Ovary (tissue), 7 donors: ENCODE measurements at regions not wholly inside any gene's neighbourhood (a gene's known extent, or its start where the extent isn't known, plus 50 kb on each side); places are given as distances from the start of the nearest gene placed in this dataset.
A peak's percentile ranks its signal among the peaks of the same experiment; 100 is the strongest.
"Not testable (repeated sequence)": the region's sequence is repeated elsewhere in the genome, so short reads cannot be mapped to it uniquely, and the experiment has no call there.

Experiments
- DNase-seq, 5 donors: peaks; one replicate each; pipeline ENCODE4 v3.0.0-alpha.2; 2019 to 2020
- H3K27ac ChIP-seq, 2 donors: fragments of 200-600 bp; one replicate each; pipeline versions ENCODE4 v1.5.1 to v1.8.0; 2019 to 2022
- H3K27me3 ChIP-seq: fragments of 200-600 bp; one replicate; pipeline ENCODE4 v1.8.0; 2022
- H3K36me3 ChIP-seq: fragments of 200-600 bp; sonication (generic); one replicate; pipeline ENCODE4 v1.5.1; 2019
- H3K4me1 ChIP-seq: one replicate; pipeline ENCODE4 v1.8.1; 2013; ENCODE audit warnings: mild to moderate bottlenecking, moderate library complexity; ENCODE audit not compliant: insufficient read depth
- H3K4me3 ChIP-seq: fragments of 200-600 bp; sonication (generic); one replicate; pipeline ENCODE4 v1.5.1; 2017
- H3K9me3 ChIP-seq, 2 donors: fragments of 200-600 bp in 1 of 2; sonication (generic) in 1 of 2; one replicate each; pipeline versions ENCODE4 v1.5.1 to v1.8.1; 2013 to 2019; ENCODE audit warnings: mild to moderate bottlenecking in 1 of 2, moderate library complexity in 1 of 2
- EP300 ChIP-seq: sonication (generic); formaldehyde crosslinking; IDR thresholded peaks from one replicate; pipeline ENCODE4 v1.6.1; 2017; ENCODE audit warnings: antibody characterized with exemption
- POLR2A ChIP-seq: fragments of 450-650 bp; IDR thresholded peaks from one replicate; pipeline ENCODE4 v1.6.1; 2017; ENCODE audit warnings: antibody characterized with exemption, mild to moderate bottlenecking, moderate library complexity
- WGBS, 3 donors: extraction: QIAGEN DNeasy Blood & Tissue Kit in 1 of 3; methylation state at CpG; one replicate each; pipeline versions ENCODE4 v1.1.5 to v1.1.7; 2013 to 2017; 5-methylcytosine and 5-hydroxymethylcytosine counted together
- intact Hi-C, 4 donors: fragments of 100-400 bp; cut with DNase I; formaldehyde crosslinking; loops; one replicate each; pipeline versions ENCODE4 v1.11.0 to v1.15.1; 2022 to 2023
- TF ChIP-seq, protein P1 (sequence below), 3 donors: fragments of 450-650 bp in 2 of 3; fragments of 200-600 bp in 1 of 3; IDR thresholded peaks; one replicate each; pipeline versions ENCODE4 v1.5.1 to v1.8.0; 2016 to 2022; ENCODE audit warnings: antibody characterized with exemption in 3 of 3, mild to moderate bottlenecking in 1 of 3
- donor health status: DM: no; HTN: no; CAD: no; lungs with moderate emphysema.
- donor health status: DM: no; HTN: no; CAD: no.
- donor health status: Bipolar disorder and iron deficiency.
- donor health status: DM: no; HTN: no; CAD: no.
- donor health status: DM: yes; HTN: yes; CAD: no.

DNA sequence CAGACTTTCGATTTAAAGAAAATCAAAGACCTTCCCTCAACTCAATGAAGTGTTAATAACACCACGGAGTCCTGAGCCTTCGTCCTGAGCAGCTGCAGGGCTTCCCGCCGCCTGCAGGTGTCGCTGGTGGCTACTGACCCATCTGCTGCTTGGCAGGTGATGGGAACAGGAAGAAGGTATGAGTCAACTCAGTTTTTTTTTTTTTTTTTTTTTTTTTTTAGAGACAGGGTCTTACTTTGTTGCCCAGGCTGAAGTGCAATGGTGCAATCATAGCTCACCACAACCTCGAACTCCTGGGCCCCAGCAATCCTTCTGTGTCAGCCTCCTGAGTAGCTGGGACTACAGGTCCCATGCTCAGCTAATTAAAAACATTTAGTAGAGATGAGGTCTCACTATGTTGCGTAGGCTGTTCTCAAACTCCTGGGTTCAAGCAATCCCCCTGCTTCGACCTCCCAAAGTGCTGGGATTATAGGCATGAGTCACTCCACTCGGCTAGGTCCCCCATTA, 185.7 kb upstream of the IL12B start:
- Histone ChIP-seq H3K36me3 (no peaks in the 10 kb centered on the region), H3K4me3 (no peak overlapping the region), H3K4me1 (no peaks in the 10 kb centered on the region), H3K27ac (no peak overlapping the region), H3K9me3 (no peaks in the 10 kb centered on the region), H3K27me3 (no peaks in the 10 kb centered on the region)
- WGBS, 3 donors = 40 to 44% (median 44%) methylated on average over 10 of the region's 10 CpGs
- intact Hi-C loops = loop anchor here in 2 of 4 donors (5.0 to 10.0 kb wide), 2 partner anchors 399 to 401 kb away; partner anchors contain the start of gene ADRA1B (in 2 of the 2)
- no peak for TF ChIP-seq EP300
- TF ChIP-seq POLR2A = no peak
- TF ChIP-seq, protein P1, sequence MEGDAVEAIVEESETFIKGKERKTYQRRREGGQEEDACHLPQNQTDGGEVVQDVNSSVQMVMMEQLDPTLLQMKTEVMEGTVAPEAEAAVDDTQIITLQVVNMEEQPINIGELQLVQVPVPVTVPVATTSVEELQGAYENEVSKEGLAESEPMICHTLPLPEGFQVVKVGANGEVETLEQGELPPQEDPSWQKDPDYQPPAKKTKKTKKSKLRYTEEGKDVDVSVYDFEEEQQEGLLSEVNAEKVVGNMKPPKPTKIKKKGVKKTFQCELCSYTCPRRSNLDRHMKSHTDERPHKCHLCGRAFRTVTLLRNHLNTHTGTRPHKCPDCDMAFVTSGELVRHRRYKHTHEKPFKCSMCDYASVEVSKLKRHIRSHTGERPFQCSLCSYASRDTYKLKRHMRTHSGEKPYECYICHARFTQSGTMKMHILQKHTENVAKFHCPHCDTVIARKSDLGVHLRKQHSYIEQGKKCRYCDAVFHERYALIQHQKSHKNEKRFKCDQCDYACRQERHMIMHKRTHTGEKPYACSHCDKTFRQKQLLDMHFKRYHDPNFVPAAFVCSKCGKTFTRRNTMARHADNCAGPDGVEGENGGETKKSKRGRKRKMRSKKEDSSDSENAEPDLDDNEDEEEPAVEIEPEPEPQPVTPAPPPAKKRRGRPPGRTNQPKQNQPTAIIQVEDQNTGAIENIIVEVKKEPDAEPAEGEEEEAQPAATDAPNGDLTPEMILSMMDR (IDR thresholded peaks at IDR 0.05) = peak; percentile 14 to 60 (median 17)
- peak; percentile 48 to 77 (median 54) for DNase-seq

DNA sequence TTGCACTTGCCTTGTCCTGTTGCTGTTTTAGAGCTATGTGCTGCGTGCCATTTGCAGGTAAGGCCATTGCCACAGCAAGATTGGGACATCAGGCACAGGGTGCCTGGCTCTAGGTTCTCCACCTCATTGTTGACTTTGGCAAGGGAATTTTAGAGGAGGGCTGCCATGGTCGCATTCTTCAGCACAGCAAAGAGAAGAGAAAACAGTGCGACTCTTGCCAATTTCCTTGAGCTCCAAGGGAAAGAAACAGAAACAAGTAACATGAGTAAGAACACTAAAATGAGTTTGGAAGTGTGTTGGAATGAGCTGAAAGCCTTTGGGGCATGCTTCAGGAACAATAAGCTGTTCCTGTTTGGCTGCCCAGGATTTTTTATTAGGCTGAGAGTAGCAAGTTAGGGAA, 188.1 kb upstream of the IL12B start:
- Histone ChIP-seq H3K27ac (no peak overlapping the region), H3K4me3 (no peak overlapping the region), H3K4me1 (no peaks in the 10 kb centered on the region), H3K9me3 (no peaks in the 10 kb centered on the region), H3K27me3 (no peaks in the 10 kb centered on the region), H3K36me3 (no peaks in the 10 kb centered on the region)
- intact Hi-C loops = loop anchor here in 2 of 4 donors (5.0 to 10.0 kb wide), 2 partner anchors 396 to 399 kb away; partner anchors contain the start of gene ADRA1B (in 2 of the 2)
- WGBS, 3 donors = 34 to 42% (median 36%) methylated on average over 3 of the region's 3 CpGs
- DNase-seq = no peak
- TF ChIP-seq EP300 (no peak), POLR2A (no peak)
- TF ChIP-seq, protein P1 (IDR thresholded peaks at IDR 0.05) = no peak

DNA sequence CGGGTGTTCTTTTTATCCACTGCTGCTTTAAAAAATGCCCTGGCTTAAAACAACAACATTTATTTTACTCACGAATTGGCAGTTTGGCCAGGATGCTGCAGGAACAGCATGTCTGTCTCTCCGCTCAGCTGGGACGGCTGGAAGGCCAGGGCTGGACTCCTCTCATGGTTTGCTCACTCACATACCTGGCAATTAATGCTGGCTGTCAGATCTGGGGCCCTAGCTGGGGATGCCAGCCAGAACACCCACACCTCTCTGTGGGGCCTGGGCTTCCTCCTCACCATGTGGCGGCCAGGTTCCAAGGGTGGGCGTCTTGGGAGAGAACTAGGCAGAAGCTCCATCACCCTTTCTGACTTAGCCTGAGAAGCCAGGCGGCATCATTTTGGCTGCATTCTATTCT, 189.1 kb upstream of the IL12B start:
- WGBS, 3 donors = 46 to 51% (median 47%) methylated on average over 7 of the region's 7 CpGs
- DNase-seq = no peak

DNA sequence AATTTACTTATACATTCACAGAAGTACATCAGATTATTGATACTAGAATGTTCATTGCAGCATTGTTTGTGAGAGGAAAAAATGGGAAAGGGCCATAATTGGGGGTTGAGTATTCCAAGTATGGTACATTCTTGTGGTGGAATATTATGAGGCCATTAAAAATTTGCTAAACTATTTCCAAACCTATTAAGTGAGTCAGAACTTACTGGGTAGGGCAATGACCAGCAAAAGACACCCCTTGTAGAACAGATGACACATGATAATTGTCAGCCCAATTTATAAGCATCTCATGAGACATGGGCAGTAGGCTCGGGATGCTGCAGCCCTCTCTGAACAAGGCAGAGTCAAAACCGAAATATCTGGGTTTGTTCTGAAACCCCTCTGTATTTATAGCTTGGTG, 192.6 kb upstream of the IL12B start:
- Histone ChIP-seq H3K4me1 (no peaks in the 10 kb centered on the region), H3K27me3 (no peaks in the 10 kb centered on the region), H3K4me3 (no peak overlapping the region), H3K27ac (no peak overlapping the region), H3K36me3 (no peaks in the 10 kb centered on the region), H3K9me3 (no peaks in the 10 kb centered on the region)
- 93 to 94% (median 93%) methylated on average over 2 of the region's 2 CpGs for WGBS, 3 donors
- intact Hi-C loops = loop anchor here in 1 of 4 donors (10.0 kb wide), 1 partner anchor 462 kb away; no protein-coding TSS in a partner anchor
- DNase-seq = no peak
- TF ChIP-seq, protein P1 (IDR thresholded peaks at IDR 0.05) = no peak
- TF ChIP-seq POLR2A (no peak), EP300 (no peak)

More for the DNA sequence above, 189.1 kb upstream of the IL12B start:
- no peak overlapping the region for H3K4me3 ChIP-seq
- intact Hi-C loops = loop anchor here in 2 of 4 donors (5.0 to 10.0 kb wide), 2 partner anchors 395 to 398 kb away; partner anchors contain the start of gene ADRA1B (in 2 of the 2)
- H3K27ac ChIP-seq = no peak overlapping the region
- TF ChIP-seq, protein P1 (IDR thresholded peaks at IDR 0.05) = no peak
- no peak for TF ChIP-seq POLR2A
- TF ChIP-seq EP300 = no peak
- no peaks in the 10 kb centered on the region for H3K4me1 ChIP-seq
- no peaks in the 10 kb centered on the region for H3K36me3 ChIP-seq
- no peaks in the 10 kb centered on the region for H3K27me3 ChIP-seq
- H3K9me3 ChIP-seq = no peaks in the 10 kb centered on the region

DNA sequence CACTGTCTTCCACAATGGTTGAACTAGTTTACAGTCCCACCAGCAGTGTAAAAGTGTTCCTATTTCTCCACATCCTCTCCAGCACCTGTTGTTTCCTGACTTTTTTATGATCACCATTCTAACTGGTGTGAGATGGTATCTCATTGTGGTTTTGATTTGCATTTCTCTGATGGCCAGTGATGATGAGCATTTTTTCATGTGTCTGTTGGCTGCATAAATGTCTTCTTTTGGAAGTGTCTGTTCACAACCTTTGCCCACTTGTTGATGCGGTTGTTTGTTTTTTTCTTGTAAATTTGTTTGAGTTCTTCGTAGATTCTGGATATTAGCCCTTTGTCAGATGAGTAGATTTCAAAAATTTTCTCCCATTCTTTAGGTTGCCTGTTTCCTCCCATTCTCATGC, 194.0 kb upstream of the IL12B start:
- H3K4me3 ChIP-seq, H3K4me1 ChIP-seq, H3K27me3 ChIP-seq, H3K9me3 ChIP-seq, DNase-seq, H3K36me3 ChIP-seq, H3K27ac ChIP-seq: not testable (repeated sequence)
- WGBS, 3 donors = 89 to 98% (median 90%) methylated on average over 2 of the region's 2 CpGs
- intact Hi-C loops = loop anchor here in 1 of 4 donors (10.0 kb wide), 1 partner anchor 461 kb away; no protein-coding TSS in a partner anchor
